GM23338 (cell line): ENCODE measurements at regions not wholly inside any gene's neighbourhood (a gene's known extent, or its start where the extent isn't known, plus 50 kb on each side); places are given as distances from the start of the nearest gene placed in this dataset.

Source experiments
- ATAC-seq: fragments of 200-7000 bp; cut with Tn5 transposase; 3 replicates; pipeline ENCODE4 v1.9.1; 2020
- DNase-seq: peaks from one replicate; pipeline ENCODE4 v3.0.0-alpha.2; 2015; ENCODE audit warnings: low spot score
- H2AFZ ChIP-seq: fragments of 200-600 bp; sonication (generic); 2 replicates; pipeline ENCODE4 v1.8.0; 2016; ENCODE audit warnings: antibody characterized with exemption, mild to moderate bottlenecking, moderate library complexity
- H3F3A ChIP-seq: fragments of 200-600 bp; sonication (generic); replicated peaks from 2 replicates; pipeline ENCODE4 v1.8.0; 2017; ENCODE audit warnings: antibody characterized with exemption, mixed run types, low read depth
- H3K27ac ChIP-seq: fragments of 200-600 bp; sonication (generic); 2 replicates; pipeline ENCODE4 v1.6.1; 2016; ENCODE audit warnings: low read depth
- H3K27me3 ChIP-seq: fragments of 200-600 bp; sonication (generic); 2 replicates; pipeline ENCODE4 v1.8.0; 2016; ENCODE audit warnings: mild to moderate bottlenecking, mixed run types, moderate library complexity; ENCODE audit not compliant: insufficient read depth
- H3K36me3 ChIP-seq: fragments of 200-600 bp; sonication (generic); 2 replicates; pipeline ENCODE4 v1.8.0; 2016; ENCODE audit warnings: mild to moderate bottlenecking; ENCODE audit not compliant: insufficient read depth
- H3K4me1 ChIP-seq: fragments of 200-600 bp; sonication (generic); 2 replicates; pipeline ENCODE4 v1.8.0; 2016; ENCODE audit warnings: mild to moderate bottlenecking, moderate library complexity; ENCODE audit not compliant: insufficient read depth
- H3K4me2 ChIP-seq: fragments of 200-600 bp; sonication (generic); 2 replicates; pipeline ENCODE4 v1.7.1; 2017; ENCODE audit warnings: mixed run types
- H3K4me3 ChIP-seq: fragments of 200-600 bp; sonication (generic); 2 replicates; pipeline ENCODE4 v1.6.1; 2016; ENCODE audit warnings: mixed run types
- H3K79me2 ChIP-seq: fragments of 200-600 bp; sonication (generic); replicated peaks from 2 replicates; pipeline ENCODE4 v1.8.0; 2017; ENCODE audit warnings: mild to moderate bottlenecking; ENCODE audit not compliant: insufficient read depth
- H3K9me2 ChIP-seq: fragments of 200-600 bp; sonication (generic); 2 replicates; pipeline ENCODE4 v1.8.0; 2017; ENCODE audit not compliant: insufficient read depth
- H4K20me1 ChIP-seq: fragments of 200-600 bp; sonication (generic); replicated peaks from 2 replicates; pipeline ENCODE4 v1.8.0; 2017; ENCODE audit warnings: mild to moderate bottlenecking; ENCODE audit not compliant: insufficient read depth
- H3K27ac Mint-ChIP-seq: 2 replicates; pipeline ENCODE4 v1.8.0; 2020; ENCODE audit warnings: inconsistent platforms, mild to moderate bottlenecking, moderate library complexity, mixed read lengths
- H3K27me3 Mint-ChIP-seq: 3 replicates; pipeline ENCODE4 v1.8.0; 2022; ENCODE audit warnings: low read depth, mild to moderate bottlenecking, moderate library complexity, mixed read lengths, inconsistent platforms; ENCODE audit not compliant: insufficient read depth, poor library complexity
- H3K36me3 Mint-ChIP-seq: 3 replicates; pipeline ENCODE4 v1.8.0; 2021; ENCODE audit warnings: low read depth, mild to moderate bottlenecking, inconsistent platforms, moderate library complexity, mixed read lengths
- H3K4me1 Mint-ChIP-seq: 3 replicates; pipeline ENCODE4 v1.8.0; 2020; ENCODE audit warnings: mild to moderate bottlenecking, inconsistent platforms, mixed read lengths
- H3K4me3 Mint-ChIP-seq: 3 replicates; pipeline ENCODE4 v1.8.0; 2021; ENCODE audit warnings: moderate library complexity, mild to moderate bottlenecking, inconsistent platforms, mixed read lengths
- H3K9me3 Mint-ChIP-seq: 3 replicates; pipeline ENCODE4 v1.8.0; 2020; ENCODE audit warnings: moderate library complexity, mild to moderate bottlenecking, inconsistent platforms, mixed read lengths
- CREB1 ChIP-seq: fragments of 250-450 bp; sonication (Bioruptor Pico); IDR thresholded peaks from 2 replicates; pipeline ENCODE4 v1.5.0; 2020; ENCODE audit warnings: low read depth, mild to moderate bottlenecking, moderate library complexity
- ETS1 ChIP-seq: IDR thresholded peaks from 2 replicates; pipeline ENCODE4 v1.6.1; 2016; ENCODE audit warnings: antibody characterized with exemption
- EZH2 ChIP-seq: fragments of 200-600 bp; sonication (generic); IDR thresholded peaks from one replicate; pipeline ENCODE4 v1.8.0; 2017; ENCODE audit warnings: antibody characterized with exemption, mild to moderate bottlenecking, low read depth; ENCODE audit not compliant: unreplicated experiment
- EZH2phosphoT487 ChIP-seq: fragments of 200-600 bp; sonication (generic); IDR thresholded peaks from one replicate; pipeline ENCODE4 v1.8.1; 2018; ENCODE audit warnings: antibody characterized with exemption; ENCODE audit not compliant: unreplicated experiment
- JUNB ChIP-seq: IDR thresholded peaks from one replicate; pipeline ENCODE4 v1.6.1; 2016; ENCODE audit warnings: antibody characterized with exemption; ENCODE audit not compliant: unreplicated experiment
- NANOG ChIP-seq: IDR thresholded peaks from 2 replicates; pipeline ENCODE4 v1.6.1; 2016; ENCODE audit warnings: antibody characterized with exemption, borderline replicate concordance
- POLR2AphosphoS5 ChIP-seq: IDR thresholded peaks from 2 replicates; pipeline ENCODE4 v1.6.1; 2016; ENCODE audit warnings: antibody characterized with exemption, low read depth
- STAT1 ChIP-seq: IDR thresholded peaks from one replicate; pipeline ENCODE4 v1.6.1; 2016; ENCODE audit warnings: antibody characterized with exemption; ENCODE audit not compliant: unreplicated experiment
- ZNF114 ChIP-seq: fragments of 250-450 bp; sonication (Bioruptor Pico); IDR thresholded peaks from 2 replicates; pipeline ENCODE4 v1.5.0; 2020; ENCODE audit warnings: mild to moderate bottlenecking, moderate library complexity
- ZNF331 ChIP-seq: fragments of 250-450 bp; sonication (Bioruptor Pico); IDR thresholded peaks from 2 replicates; pipeline ENCODE4 v1.5.0; 2020; ENCODE audit warnings: low read depth, mild to moderate bottlenecking, moderate library complexity
- TF ChIP-seq, protein P1 (sequence below): IDR thresholded peaks from one replicate; pipeline ENCODE4 v1.6.1; 2018; ENCODE audit warnings: antibody characterized with exemption; ENCODE audit not compliant: unreplicated experiment
- TF ChIP-seq, protein P2 (sequence below), 2 experiments: fragments of 200-600 bp in 1 of 2; sonication (generic) in 1 of 2; conservative IDR thresholded peaks; 2 replicates each; pipeline versions ENCODE4 v1.5.1 to v1.6.1; 2016 to 2017; ENCODE audit warnings: antibody characterized with exemption in 2 of 2, low read depth in 2 of 2, mild to moderate bottlenecking in 2 of 2, moderate library complexity in 1 of 2
- TF ChIP-seq, protein P3 (sequence below): fragments of 250-450 bp; sonication (Bioruptor Pico); IDR thresholded peaks from 2 replicates; pipeline ENCODE4 v1.5.0; 2020; ENCODE audit warnings: mild to moderate bottlenecking, moderate library complexity

- H3K4me2 ChIP-seq: no peak overlapping the region
- TF ChIP-seq ZNF114 (CRISPR knock-in tag): no peak
- no peak for TF ChIP-seq EZH2
- no peak for TF ChIP-seq ZNF331 (CRISPR knock-in tag)
- no peak for TF ChIP-seq STAT1
- no peak for TF ChIP-seq POLR2AphosphoS5
- TF ChIP-seq, protein P1, sequence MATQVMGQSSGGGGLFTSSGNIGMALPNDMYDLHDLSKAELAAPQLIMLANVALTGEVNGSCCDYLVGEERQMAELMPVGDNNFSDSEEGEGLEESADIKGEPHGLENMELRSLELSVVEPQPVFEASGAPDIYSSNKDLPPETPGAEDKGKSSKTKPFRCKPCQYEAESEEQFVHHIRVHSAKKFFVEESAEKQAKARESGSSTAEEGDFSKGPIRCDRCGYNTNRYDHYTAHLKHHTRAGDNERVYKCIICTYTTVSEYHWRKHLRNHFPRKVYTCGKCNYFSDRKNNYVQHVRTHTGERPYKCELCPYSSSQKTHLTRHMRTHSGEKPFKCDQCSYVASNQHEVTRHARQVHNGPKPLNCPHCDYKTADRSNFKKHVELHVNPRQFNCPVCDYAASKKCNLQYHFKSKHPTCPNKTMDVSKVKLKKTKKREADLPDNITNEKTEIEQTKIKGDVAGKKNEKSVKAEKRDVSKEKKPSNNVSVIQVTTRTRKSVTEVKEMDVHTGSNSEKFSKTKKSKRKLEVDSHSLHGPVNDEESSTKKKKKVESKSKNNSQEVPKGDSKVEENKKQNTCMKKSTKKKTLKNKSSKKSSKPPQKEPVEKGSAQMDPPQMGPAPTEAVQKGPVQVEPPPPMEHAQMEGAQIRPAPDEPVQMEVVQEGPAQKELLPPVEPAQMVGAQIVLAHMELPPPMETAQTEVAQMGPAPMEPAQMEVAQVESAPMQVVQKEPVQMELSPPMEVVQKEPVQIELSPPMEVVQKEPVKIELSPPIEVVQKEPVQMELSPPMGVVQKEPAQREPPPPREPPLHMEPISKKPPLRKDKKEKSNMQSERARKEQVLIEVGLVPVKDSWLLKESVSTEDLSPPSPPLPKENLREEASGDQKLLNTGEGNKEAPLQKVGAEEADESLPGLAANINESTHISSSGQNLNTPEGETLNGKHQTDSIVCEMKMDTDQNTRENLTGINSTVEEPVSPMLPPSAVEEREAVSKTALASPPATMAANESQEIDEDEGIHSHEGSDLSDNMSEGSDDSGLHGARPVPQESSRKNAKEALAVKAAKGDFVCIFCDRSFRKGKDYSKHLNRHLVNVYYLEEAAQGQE: no peak
- no peak for TF ChIP-seq ETS1
- no peak for TF ChIP-seq CREB1 (CRISPR knock-in tag)
- TF ChIP-seq NANOG: no peak
- TF ChIP-seq, protein P2, sequence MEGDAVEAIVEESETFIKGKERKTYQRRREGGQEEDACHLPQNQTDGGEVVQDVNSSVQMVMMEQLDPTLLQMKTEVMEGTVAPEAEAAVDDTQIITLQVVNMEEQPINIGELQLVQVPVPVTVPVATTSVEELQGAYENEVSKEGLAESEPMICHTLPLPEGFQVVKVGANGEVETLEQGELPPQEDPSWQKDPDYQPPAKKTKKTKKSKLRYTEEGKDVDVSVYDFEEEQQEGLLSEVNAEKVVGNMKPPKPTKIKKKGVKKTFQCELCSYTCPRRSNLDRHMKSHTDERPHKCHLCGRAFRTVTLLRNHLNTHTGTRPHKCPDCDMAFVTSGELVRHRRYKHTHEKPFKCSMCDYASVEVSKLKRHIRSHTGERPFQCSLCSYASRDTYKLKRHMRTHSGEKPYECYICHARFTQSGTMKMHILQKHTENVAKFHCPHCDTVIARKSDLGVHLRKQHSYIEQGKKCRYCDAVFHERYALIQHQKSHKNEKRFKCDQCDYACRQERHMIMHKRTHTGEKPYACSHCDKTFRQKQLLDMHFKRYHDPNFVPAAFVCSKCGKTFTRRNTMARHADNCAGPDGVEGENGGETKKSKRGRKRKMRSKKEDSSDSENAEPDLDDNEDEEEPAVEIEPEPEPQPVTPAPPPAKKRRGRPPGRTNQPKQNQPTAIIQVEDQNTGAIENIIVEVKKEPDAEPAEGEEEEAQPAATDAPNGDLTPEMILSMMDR (conservative IDR thresholded peaks at IDR 0.05; ENCODE audit: low read depth in 2 of 2): no peak
- TF ChIP-seq, protein P3, sequence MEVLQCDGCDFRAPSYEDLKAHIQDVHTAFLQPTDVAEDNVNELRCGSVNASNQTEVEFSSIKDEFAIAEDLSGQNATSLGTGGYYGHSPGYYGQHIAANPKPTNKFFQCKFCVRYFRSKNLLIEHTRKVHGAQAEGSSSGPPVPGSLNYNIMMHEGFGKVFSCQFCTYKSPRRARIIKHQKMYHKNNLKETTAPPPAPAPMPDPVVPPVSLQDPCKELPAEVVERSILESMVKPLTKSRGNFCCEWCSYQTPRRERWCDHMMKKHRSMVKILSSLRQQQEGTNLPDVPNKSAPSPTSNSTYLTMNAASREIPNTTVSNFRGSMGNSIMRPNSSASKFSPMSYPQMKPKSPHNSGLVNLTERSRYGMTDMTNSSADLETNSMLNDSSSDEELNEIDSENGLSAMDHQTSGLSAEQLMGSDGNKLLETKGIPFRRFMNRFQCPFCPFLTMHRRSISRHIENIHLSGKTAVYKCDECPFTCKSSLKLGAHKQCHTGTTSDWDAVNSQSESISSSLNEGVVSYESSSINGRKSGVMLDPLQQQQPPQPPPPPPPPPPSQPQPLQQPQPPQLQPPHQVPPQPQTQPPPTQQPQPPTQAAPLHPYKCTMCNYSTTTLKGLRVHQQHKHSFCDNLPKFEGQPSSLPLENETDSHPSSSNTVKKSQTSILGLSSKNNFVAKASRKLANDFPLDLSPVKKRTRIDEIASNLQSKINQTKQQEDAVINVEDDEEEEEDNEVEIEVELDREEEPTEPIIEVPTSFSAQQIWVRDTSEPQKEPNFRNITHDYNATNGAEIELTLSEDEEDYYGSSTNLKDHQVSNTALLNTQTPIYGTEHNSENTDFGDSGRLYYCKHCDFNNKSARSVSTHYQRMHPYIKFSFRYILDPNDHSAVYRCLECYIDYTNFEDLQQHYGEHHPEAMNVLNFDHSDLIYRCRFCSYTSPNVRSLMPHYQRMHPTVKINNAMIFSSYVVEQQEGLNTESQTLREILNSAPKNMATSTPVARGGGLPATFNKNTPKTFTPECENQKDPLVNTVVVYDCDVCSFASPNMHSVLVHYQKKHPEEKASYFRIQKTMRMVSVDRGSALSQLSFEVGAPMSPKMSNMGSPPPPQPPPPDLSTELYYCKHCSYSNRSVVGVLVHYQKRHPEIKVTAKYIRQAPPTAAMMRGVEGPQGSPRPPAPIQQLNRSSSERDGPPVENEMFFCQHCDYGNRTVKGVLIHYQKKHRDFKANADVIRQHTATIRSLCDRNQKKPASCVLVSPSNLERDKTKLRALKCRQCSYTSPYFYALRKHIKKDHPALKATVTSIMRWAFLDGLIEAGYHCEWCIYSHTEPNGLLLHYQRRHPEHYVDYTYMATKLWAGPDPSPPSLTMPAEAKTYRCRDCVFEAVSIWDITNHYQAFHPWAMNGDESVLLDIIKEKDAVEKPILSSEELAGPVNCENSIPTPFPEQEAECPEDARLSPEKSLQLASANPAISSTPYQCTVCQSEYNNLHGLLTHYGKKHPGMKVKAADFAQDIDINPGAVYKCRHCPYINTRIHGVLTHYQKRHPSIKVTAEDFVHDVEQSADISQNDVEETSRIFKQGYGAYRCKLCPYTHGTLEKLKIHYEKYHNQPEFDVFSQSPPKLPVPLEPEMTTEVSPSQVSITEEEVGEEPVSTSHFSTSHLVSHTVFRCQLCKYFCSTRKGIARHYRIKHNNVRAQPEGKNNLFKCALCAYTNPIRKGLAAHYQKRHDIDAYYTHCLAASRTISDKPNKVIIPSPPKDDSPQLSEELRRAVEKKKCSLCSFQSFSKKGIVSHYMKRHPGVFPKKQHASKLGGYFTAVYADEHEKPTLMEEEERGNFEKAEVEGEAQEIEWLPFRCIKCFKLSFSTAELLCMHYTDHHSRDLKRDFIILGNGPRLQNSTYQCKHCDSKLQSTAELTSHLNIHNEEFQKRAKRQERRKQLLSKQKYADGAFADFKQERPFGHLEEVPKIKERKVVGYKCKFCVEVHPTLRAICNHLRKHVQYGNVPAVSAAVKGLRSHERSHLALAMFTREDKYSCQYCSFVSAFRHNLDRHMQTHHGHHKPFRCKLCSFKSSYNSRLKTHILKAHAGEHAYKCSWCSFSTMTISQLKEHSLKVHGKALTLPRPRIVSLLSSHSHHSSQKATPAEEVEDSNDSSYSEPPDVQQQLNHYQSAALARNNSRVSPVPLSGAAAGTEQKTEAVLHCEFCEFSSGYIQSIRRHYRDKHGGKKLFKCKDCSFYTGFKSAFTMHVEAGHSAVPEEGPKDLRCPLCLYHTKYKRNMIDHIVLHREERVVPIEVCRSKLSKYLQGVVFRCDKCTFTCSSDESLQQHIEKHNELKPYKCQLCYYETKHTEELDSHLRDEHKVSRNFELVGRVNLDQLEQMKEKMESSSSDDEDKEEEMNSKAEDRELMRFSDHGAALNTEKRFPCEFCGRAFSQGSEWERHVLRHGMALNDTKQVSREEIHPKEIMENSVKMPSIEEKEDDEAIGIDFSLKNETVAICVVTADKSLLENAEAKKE (CRISPR knock-in tag): no peak
- TF ChIP-seq EZH2phosphoT487: no peak
- no peak for TF ChIP-seq JUNB
- no peaks in the 10 kb centered on the region for H3K4me1 ChIP-seq
- no peaks in the 10 kb centered on the region for H3K36me3 Mint-ChIP-seq
- H4K20me1 ChIP-seq: no peaks in the 10 kb centered on the region
- H3K9me2 ChIP-seq: no peaks in the 10 kb centered on the region
- DNase-seq (no peak), ATAC-seq (no peak)
- H3K4me1 Mint-ChIP-seq: peaks cover 3% of the 10 kb centered on the region; the same call in 1 of the 3 replicates
- H2AFZ ChIP-seq: no peak overlapping the region
- H3K27ac Mint-ChIP-seq: no peak overlapping the region
- no peaks in the 10 kb centered on the region for H3K27me3 ChIP-seq
- H3F3A ChIP-seq: no peaks in the 10 kb centered on the region
- H3K9me3 Mint-ChIP-seq: no peaks in the 10 kb centered on the region
- no peak overlapping the region for H3K27ac ChIP-seq
- H3K27me3 Mint-ChIP-seq: peaks cover 2% of the 10 kb centered on the region
- no peak overlapping the region for H3K4me3 ChIP-seq
- no peak overlapping the region for H3K4me3 Mint-ChIP-seq
- no peaks in the 10 kb centered on the region for H3K79me2 ChIP-seq
- no peaks in the 10 kb centered on the region for H3K36me3 ChIP-seq
Observed at GRCh38 chrX:25853002-25853479, 285.1 kb upstream of the MAGEB18 start.
